Type B pancreatic cell (in vitro differentiated cells): ENCODE measurements at regions not wholly inside any gene's neighbourhood (a gene's known extent, or its start where the extent isn't known, plus 50 kb on each side); places are given as distances from the start of the nearest gene placed in this dataset.

ENCODE experiments used
- DNase-seq: peaks from one replicate; pipeline ENCODE4 v3.0.0; 2021; ENCODE audit warnings: mixed read lengths; ENCODE audit not compliant: unreplicated experiment; ENCODE audit errors: extremely low spot score
- H3K27ac Mint-ChIP-seq: 2 replicates; pipeline ENCODE4 v1.8.0; 2021; ENCODE audit warnings: mild to moderate bottlenecking, mixed read lengths
- H3K27me3 Mint-ChIP-seq: 2 replicates; pipeline ENCODE4 v1.8.0; 2021; ENCODE audit warnings: mixed read lengths
- H3K36me3 Mint-ChIP-seq: 2 replicates; pipeline ENCODE4 v1.8.0; 2021; ENCODE audit warnings: mixed read lengths
- H3K4me1 Mint-ChIP-seq: one replicate; pipeline ENCODE4 v1.8.0; 2021; ENCODE audit warnings: mixed read lengths; ENCODE audit not compliant: unreplicated experiment
- H3K4me3 Mint-ChIP-seq: 2 replicates; pipeline ENCODE4 v1.8.0; 2021; ENCODE audit warnings: mild to moderate bottlenecking, mixed read lengths
- H3K9me3 Mint-ChIP-seq: 2 replicates; pipeline ENCODE4 v1.8.0; 2021; ENCODE audit warnings: mixed read lengths
- TF ChIP-seq, protein P1 (sequence below): fragments of 200-600 bp; sonication (generic); conservative IDR thresholded peaks from 2 replicates; pipeline ENCODE4 v1.5.0; 2021; ENCODE audit warnings: antibody characterized with exemption, mild to moderate bottlenecking

DNA sequence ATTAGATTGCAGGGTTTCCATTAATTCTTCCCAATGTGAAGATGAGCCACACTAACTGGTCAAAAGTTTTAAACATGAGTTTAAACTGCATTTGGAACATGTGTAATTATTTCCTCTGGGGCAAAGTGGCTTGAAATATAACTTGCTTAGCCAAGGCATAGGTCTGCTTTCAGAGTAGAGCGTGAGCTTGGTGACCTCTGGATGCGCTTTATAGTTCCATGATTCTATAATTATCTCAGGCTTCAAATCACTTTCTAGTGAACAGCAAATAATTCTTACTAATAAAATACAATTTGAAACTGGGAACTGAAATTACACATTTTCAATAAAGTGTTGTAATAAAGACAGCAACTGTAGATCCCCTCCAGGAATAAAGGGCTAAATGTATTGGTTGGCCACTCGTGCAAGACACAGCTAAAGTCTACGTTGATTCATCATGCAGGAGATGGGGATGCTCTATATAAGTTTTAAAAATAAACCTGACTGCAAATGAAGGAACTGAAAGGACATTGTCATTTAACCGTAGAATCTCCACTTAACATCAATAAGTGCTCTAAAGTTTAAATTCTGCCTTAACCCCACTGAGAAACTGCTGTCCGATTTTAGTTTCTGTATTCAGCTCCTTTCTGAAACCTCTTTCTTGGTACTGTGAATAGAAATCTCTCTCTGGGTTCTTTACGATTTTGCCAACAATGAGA, 460.0 kb downstream of the PSAT1 start:
- no peak overlapping the region for H3K27ac Mint-ChIP-seq
- no peak for DNase-seq
- peaks cover 3% of the 10 kb centered on the region for H3K27me3 Mint-ChIP-seq
- no peaks in the 10 kb centered on the region for H3K4me1 Mint-ChIP-seq
- no peak overlapping the region for H3K4me3 Mint-ChIP-seq
- TF ChIP-seq, protein P1, sequence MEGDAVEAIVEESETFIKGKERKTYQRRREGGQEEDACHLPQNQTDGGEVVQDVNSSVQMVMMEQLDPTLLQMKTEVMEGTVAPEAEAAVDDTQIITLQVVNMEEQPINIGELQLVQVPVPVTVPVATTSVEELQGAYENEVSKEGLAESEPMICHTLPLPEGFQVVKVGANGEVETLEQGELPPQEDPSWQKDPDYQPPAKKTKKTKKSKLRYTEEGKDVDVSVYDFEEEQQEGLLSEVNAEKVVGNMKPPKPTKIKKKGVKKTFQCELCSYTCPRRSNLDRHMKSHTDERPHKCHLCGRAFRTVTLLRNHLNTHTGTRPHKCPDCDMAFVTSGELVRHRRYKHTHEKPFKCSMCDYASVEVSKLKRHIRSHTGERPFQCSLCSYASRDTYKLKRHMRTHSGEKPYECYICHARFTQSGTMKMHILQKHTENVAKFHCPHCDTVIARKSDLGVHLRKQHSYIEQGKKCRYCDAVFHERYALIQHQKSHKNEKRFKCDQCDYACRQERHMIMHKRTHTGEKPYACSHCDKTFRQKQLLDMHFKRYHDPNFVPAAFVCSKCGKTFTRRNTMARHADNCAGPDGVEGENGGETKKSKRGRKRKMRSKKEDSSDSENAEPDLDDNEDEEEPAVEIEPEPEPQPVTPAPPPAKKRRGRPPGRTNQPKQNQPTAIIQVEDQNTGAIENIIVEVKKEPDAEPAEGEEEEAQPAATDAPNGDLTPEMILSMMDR: no peak
- no peaks in the 10 kb centered on the region for H3K9me3 Mint-ChIP-seq
- H3K36me3 Mint-ChIP-seq: no peaks in the 10 kb centered on the region

DNA sequence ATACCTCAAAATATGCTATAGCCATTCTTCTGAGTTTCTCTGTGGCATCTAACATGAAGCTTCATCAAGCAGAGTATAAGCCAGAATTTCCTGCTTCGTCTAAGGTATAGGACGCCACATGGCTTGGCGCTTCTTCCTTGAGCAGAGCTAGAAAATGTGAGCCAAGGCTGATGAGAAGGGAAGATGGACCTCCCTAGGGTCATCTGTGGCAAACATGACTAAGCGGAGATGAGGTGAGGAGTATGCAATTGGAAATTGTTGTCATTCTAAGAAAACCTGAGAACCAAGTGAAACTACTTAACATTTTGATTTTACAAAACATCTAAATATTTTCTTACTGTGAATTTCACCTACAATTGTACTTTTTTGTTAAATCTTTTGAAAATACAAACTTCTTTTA, 466.5 kb downstream of the PSAT1 start:
- peaks cover 10% of the 10 kb centered on the region for H3K4me1 Mint-ChIP-seq
- H3K27me3 Mint-ChIP-seq: peaks cover 4% of the 10 kb centered on the region
- no peak overlapping the region for H3K27ac Mint-ChIP-seq
- DNase-seq: no peak
- no peaks in the 10 kb centered on the region for H3K36me3 Mint-ChIP-seq
- H3K4me3 Mint-ChIP-seq: no peak overlapping the region
- TF ChIP-seq, protein P1: no peak
- no peaks in the 10 kb centered on the region for H3K9me3 Mint-ChIP-seq

DNA sequence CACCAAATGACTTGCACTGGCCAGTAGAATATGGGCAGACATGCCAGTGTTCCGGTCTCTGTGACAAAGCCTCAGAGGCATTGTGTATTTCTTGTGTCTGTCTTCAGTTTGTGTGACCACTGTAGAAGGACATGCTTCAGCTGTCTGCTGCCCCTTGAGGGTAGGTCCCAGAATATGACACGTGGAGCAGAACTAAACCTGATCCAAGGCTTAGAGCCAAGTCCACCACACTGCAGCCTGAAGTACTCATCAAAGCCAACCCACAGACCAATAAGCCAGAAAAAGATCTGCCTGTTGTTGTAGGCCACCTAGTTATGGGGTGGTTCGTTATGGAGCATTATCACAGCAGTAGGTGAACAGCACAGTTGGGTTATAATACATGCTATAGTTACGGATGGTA, 468.9 kb downstream of the PSAT1 start:
- no peak overlapping the region for H3K4me3 Mint-ChIP-seq
- peaks cover 8% of the 10 kb centered on the region for H3K27me3 Mint-ChIP-seq
- H3K4me1 Mint-ChIP-seq: peaks cover 10% of the 10 kb centered on the region
- no peak overlapping the region for H3K27ac Mint-ChIP-seq
- no peak for DNase-seq
- TF ChIP-seq, protein P1: no peak
- H3K36me3 Mint-ChIP-seq: no peaks in the 10 kb centered on the region
- H3K9me3 Mint-ChIP-seq: no peaks in the 10 kb centered on the region

DNA sequence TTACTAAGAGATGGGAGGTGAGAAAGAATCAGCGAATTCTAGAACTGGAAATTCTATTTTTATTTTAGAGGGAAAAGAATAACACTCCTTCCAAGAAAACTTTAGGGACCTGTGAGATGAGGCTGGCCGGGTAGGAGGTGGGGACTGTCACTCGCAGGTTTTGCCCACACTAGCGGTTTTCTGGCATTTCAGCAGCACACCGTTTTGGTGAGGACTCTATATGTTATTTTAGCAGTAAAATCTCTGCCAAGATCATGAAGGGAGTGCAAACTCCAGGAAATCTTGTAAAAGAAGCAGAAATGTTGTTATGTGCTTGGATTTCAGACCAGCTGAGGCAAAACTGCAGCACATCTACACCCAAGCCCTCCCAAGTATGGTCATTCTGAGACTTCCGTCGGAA, 470.6 kb downstream of the PSAT1 start:
- H3K36me3 Mint-ChIP-seq: no peaks in the 10 kb centered on the region
- TF ChIP-seq, protein P1: no peak
- H3K9me3 Mint-ChIP-seq: no peaks in the 10 kb centered on the region
- no peak overlapping the region for H3K4me3 Mint-ChIP-seq
- no peak overlapping the region for H3K27ac Mint-ChIP-seq
- H3K27me3 Mint-ChIP-seq: peaks cover 8% of the 10 kb centered on the region
- H3K4me1 Mint-ChIP-seq: peaks cover 10% of the 10 kb centered on the region
- no peak for DNase-seq

DNA sequence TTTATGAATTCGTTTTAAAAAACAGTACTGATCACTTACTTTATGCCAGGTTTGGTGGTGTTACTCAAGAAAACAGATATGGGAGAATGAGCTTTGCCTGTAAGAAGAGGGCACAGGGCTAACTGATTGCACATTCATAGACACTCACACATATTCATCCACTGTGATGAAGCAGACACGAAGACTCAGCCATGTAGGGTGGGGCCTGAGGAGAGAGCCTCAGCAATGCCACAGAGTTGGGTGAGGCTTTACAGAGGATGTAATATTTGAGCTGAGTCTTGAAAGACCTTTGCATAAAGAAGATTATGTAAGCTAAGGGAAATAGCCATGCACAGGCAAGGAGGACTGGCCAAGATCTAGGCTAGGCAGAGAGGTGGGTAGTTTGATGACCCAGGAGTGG, 472.8 kb downstream of the PSAT1 start:
- Mint-ChIP-seq H3K27me3 (peaks cover 8% of the 10 kb centered on the region), H3K27ac (no peak overlapping the region), H3K4me3 (no peak overlapping the region), H3K4me1 (peaks cover 10% of the 10 kb centered on the region), H3K9me3 (no peaks in the 10 kb centered on the region), H3K36me3 (no peaks in the 10 kb centered on the region)
- TF ChIP-seq, protein P1: no peak
- no peak for DNase-seq
